ENCODE measurements at regions not wholly inside any gene's neighbourhood (a gene's known extent, or its start where the extent isn't known, plus 50 kb on each side); places are given as distances from the start of the nearest gene placed in this dataset.

- no peak for DNase-seq (ENCODE audit: low read depth)
- TF ChIP-seq CTCF (conservative IDR thresholded peaks at IDR 0.05; ENCODE audit: low read depth, low read length), result no peak
- no peak overlapping the region for H3K4me3 ChIP-seq (ENCODE audit: low read depth, low read length)
Observed at GRCh38 chr7:19537942-19538401, 170.9 kb downstream of the POLR1F start.

GRCh38 chr7:19533266-19533665 lies 175.6 kb downstream of the POLR1F start:
- no peak for DNase-seq (ENCODE audit: low read depth)
- H3K4me3 ChIP-seq (ENCODE audit: low read depth, low read length), result no peak overlapping the region
- TF ChIP-seq CTCF (conservative IDR thresholded peaks at IDR 0.05; ENCODE audit: low read depth, low read length), result no peak

- no peak overlapping the region for H3K4me3 ChIP-seq (ENCODE audit: low read depth, low read length)
- TF ChIP-seq CTCF (conservative IDR thresholded peaks at IDR 0.05; ENCODE audit: low read depth, low read length), result no peak
- DNase-seq (ENCODE audit: low read depth), result no peak
Observed at GRCh38 chr7:19530852-19531251, 178.0 kb downstream of the POLR1F start.

GRCh38 chr7:19530261-19530660 lies 178.6 kb downstream of the POLR1F start:
- no peak for DNase-seq (ENCODE audit: low read depth)
- no peak overlapping the region for H3K4me3 ChIP-seq (ENCODE audit: low read depth, low read length)
- TF ChIP-seq CTCF (conservative IDR thresholded peaks at IDR 0.05; ENCODE audit: low read depth, low read length), result no peak

- no peak overlapping the region for H3K4me3 ChIP-seq (ENCODE audit: low read depth, low read length)
- DNase-seq (ENCODE audit: low read depth), result no peak
- no peak for TF ChIP-seq CTCF (conservative IDR thresholded peaks at IDR 0.05; ENCODE audit: low read depth, low read length)
Observed at GRCh38 chr7:19526639-19527038, 182.2 kb downstream of the POLR1F start.

GRCh38 chr7:19522486-19522885 lies 186.4 kb downstream of the POLR1F start:
- TF ChIP-seq CTCF (conservative IDR thresholded peaks at IDR 0.05; ENCODE audit: low read depth, low read length), result no peak
- no peak overlapping the region for H3K4me3 ChIP-seq (ENCODE audit: low read depth, low read length)
- DNase-seq (ENCODE audit: low read depth), result no peak

GRCh38 chr7:19520392-19520791 lies 188.4 kb downstream of the POLR1F start:
- DNase-seq (ENCODE audit: low read depth), result no peak
- no peak for TF ChIP-seq CTCF (conservative IDR thresholded peaks at IDR 0.05; ENCODE audit: low read depth, low read length)
- H3K4me3 ChIP-seq (ENCODE audit: low read depth, low read length), result no peak overlapping the region

Data from epithelial cell of proximal tubule (primary cell).